ENCODE measurements at regions not wholly inside any gene's neighbourhood (a gene's known extent, or its start where the extent isn't known, plus 50 kb on each side); places are given as distances from the start of the nearest gene placed in this dataset.
A peak's percentile ranks its signal among the peaks of the same experiment; 100 is the strongest.

GRCh38 chr10:29725133-29725720, 90.5 kb upstream of the SVIL start:
- no peak for DNase-seq (ENCODE audit: low spot score)
- Histone ChIP-seq H3K36me3 (ENCODE audit: control insufficient read depth in 4 of 4, insufficient read depth in 3 of 4, low read depth in 1 of 4, low read length in 3 of 4) (no peaks in the 10 kb centered on the region), H3K4me1 (ENCODE audit: control insufficient read depth in 4 of 4, insufficient read depth in 4 of 4, low read length in 3 of 4) (peaks cover 2 to 11% (median 5%) of the 10 kb centered on the region in 4 donors), H3K27ac (ENCODE audit: low read depth in 1 of 2, low read length in 2 of 2) (no peak overlapping the region), H3K27me3 (ENCODE audit: control insufficient read depth in 4 of 4, insufficient read depth in 4 of 4, low read length in 3 of 4) (no peaks in the 10 kb centered on the region), H3K9ac (ENCODE audit: low read depth in 1 of 2, low read length in 2 of 2) (no peak overlapping the region), H3K4me3 (ENCODE audit: low read depth in 1 of 3, low read length in 3 of 3) (no peak overlapping the region), H3K9me3 (ENCODE audit: control insufficient read depth in 4 of 4, low read length in 3 of 4) (no peaks in the 10 kb centered on the region)
- TF ChIP-seq HNF4A (conservative IDR thresholded peaks at IDR 0.05) (peak in 1 of 2 donors; percentile 40), EGR1 (IDR thresholded peaks at IDR 0.05; ENCODE audit: low read depth in 2 of 2) (no peak), RXRA (IDR thresholded peaks at IDR 0.05) (peak in 1 of 2 donors; percentile 28), REST (IDR thresholded peaks at IDR 0.05) (no peak), FOXA1 (IDR thresholded peaks at IDR 0.05) (no peak), FOXA2 (IDR thresholded peaks at IDR 0.05) (no peak), YY1 (IDR thresholded peaks at IDR 0.05) (no peak), JUND (IDR thresholded peaks at IDR 0.05) (peak in 1 of 2 donors; percentile 41), ATF3 (IDR thresholded peaks at IDR 0.05) (no peak), RAD21 (IDR thresholded peaks at IDR 0.05) (peak in 1 of 2 donors; percentile 30), MAX (IDR thresholded peaks at IDR 0.05) (peak; percentile 21), GABPA (IDR thresholded peaks at IDR 0.05 in 1 of 2, conservative IDR thresholded peaks at IDR 0.05 in 1 of 2) (no peak), SP1 (IDR thresholded peaks at IDR 0.05) (no peak), NR2F2 (IDR thresholded peaks at IDR 0.05) (peak; percentile 94)
- 52% methylated on average over 6 of the region's 6 CpGs for WGBS

- peaks cover 0 to 2% (median 0%) of the 10 kb centered on the region in 4 donors for H3K9me3 ChIP-seq (ENCODE audit: control insufficient read depth in 4 of 4, low read length in 3 of 4)
- no peaks in the 10 kb centered on the region for H3K27me3 ChIP-seq (ENCODE audit: control insufficient read depth in 4 of 4, insufficient read depth in 4 of 4, low read length in 3 of 4)
- no peak overlapping the region for H3K9ac ChIP-seq (ENCODE audit: low read depth in 1 of 2, low read length in 2 of 2)
- no peak overlapping the region for H3K27ac ChIP-seq (ENCODE audit: low read depth in 1 of 2, low read length in 2 of 2)
- DNase-seq (ENCODE audit: low spot score): no peak
- no peaks in the 10 kb centered on the region for H3K36me3 ChIP-seq (ENCODE audit: control insufficient read depth in 4 of 4, insufficient read depth in 3 of 4, low read depth in 1 of 4, low read length in 3 of 4)
- 57% methylated on average over 2 of the region's 2 CpGs for WGBS
- no peak overlapping the region for H3K4me3 ChIP-seq (ENCODE audit: low read depth in 1 of 3, low read length in 3 of 3)
- H3K4me1 ChIP-seq (ENCODE audit: control insufficient read depth in 4 of 4, insufficient read depth in 4 of 4, low read length in 3 of 4): peaks cover 2 to 11% (median 5%) of the 10 kb centered on the region in 4 donors
- TF ChIP-seq ZBTB33 (IDR thresholded peaks at IDR 0.05): no peak
Observed at GRCh38 chr10:29723726-29724125, 89.0 kb upstream of the SVIL start.
